Bone marrow (tissue), 2 donors: ENCODE measurements at regions not wholly inside any gene's neighbourhood (a gene's known extent, or its start where the extent isn't known, plus 50 kb on each side); places are given as distances from the start of the nearest gene placed in this dataset.

Experiments
- DNase-seq, 2 donors: peaks; one replicate each; lab custom pipeline; 2025; lab: John Stamatoyannopoulos, UW

DNA sequence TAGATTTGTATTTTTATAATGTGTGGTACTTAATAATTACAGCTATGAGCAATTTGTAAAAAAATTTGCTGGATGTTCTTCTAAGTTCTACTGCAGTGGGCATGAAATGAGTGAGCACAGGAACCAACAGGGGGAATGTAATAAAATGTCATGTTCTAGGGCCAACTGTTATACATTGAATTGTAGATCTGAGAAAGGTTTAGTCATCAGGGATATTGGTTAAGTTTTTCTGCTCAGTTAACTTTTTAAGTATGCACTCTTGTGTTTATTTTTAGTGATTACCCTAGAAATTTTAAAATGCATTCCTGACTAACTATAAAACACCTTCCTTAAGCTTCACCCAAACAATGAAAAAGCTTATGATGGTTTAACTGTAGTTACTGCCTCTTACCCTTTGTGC lies 101.8 kb downstream of the CAND1 start:
- no peak for DNase-seq

DNA sequence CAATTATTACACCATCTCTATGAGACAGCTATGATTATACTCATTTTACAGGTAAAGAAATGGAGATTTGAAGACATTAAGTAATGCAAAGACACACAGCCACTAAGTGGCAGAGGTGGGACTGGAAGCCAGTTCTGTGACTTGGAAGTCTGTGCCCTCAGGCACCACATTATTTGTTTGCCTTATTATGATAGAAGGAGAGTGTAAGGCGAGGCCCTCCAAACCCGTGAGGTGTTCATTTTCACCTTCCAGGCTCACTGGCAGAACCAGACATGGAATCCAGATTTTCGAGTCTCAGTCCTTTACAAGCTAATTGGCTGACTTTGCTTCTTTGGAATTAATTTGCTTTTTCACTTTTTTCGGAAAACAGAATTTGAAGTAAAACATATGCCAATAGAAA lies 107.9 kb downstream of the CAND1 start:
- DNase-seq = no peak

DNA sequence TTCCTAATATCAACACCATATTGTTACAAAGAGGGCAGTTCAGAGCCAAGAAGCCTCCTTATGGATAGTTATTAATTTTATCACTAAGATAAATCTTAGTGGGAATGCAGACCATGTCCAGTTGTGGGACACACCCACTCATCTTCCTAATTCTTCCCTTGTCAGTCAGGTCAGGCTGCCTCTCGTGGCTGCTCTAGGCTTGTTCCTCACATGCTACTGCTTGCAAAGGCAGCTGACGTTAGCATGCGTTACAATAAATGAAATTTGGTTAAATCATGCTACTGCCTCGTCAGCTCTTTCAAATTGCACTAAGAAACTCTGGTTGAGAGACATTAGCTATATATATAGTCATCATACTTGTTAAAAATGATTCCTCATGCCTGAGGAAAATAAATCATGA lies 108.4 kb downstream of the CAND1 start:
- no peak for DNase-seq

DNA sequence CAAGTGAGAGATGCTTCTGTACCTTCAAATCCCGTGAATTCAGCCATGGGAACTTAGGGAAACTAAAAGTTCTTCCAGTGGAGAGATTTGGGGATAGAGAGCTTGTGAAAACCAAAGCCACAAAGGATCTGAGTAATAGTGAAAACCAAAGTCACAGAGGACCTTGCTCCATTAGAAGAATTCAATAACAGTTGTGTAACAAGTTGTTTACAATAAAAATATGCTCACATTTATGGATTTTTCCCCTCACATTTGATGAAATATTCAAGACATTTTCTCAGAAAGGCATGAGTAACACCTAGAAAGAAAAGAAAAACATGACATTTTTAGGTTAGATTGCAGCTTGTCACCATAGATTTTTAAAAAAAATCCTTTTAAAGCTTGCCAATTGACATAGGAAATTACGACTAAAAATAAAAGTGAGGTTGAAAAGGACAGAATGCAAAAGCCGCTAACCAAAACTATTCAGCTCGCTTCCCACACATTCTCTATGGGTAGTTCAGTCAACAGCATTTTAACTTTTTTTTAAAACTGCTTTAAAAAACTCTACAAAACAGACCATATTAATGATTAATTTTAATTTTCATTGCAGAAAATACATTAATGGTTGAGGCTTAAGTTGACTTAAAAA lies 113.2 kb downstream of the CAND1 start:
- no peak for DNase-seq

DNA sequence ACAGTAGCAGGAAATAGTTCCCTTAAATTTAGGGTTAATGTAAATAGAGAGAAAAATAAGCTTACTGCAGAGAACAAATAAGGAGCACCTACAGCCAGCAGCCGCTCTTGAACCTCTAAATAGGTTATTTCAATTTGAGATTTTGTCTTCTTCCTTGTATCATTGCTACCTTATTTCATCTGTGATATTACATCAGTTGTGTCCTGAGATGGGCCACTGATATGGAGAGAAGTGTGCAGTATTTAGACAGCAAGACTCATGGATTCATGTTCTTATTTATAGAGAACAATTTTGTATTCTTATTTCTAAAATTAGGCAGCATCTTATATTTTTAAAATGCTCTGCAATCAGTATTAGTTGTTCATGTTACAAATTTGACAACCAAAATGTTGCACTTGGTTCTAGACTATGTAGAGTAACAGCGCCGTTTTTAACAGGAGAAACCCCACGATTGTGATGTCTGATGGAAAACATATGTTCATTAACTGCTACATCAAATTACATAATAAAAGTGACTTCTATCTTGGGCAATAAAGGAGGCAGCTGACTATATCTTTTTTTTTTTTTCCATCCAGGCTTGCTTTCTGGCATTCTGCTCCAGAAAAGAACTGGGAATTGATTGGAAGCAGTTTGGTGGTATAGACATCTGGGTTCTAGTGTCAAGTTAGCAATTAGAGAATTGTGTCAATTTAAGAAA lies 117.9 kb downstream of the CAND1 start:
- no peak for DNase-seq

DNA sequence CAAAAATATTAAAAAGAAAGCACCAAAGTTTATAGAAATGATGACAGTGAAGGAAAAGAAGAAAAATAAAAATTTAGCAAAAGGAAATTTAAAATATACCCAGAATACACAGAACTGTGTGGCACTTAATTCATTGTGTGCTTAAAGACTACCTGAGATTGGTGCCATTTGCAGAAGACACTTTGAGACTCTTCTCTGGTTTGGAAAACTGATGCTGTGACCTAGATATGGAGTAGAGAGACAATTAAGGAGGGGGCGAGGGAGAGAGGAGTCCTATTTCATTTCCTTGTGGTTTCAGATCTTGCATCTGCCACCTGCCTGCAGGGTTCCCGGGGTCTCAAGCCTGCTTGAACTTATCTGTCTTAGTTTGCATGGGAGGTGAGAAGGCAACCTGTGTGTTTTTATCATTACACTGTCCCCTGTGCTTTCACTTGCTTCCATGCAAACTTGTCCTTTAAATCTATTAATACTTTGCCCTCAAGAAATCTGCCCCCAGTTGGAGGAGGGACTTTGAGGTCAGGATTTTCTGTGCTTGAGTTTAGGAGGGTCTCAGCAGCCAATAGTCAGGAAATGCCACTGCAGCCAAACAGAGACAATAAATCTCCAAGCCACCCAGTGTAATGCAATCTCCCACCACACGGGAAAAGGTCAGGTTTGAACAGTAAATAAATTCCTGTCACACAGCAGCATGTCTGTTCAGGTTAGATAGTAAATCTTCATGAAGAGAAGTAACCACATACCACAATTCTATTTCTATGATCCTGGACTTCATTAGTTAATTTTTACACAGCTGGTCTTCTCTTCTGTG lies 119.4 kb downstream of the CAND1 start:
- no peak for DNase-seq

DNA sequence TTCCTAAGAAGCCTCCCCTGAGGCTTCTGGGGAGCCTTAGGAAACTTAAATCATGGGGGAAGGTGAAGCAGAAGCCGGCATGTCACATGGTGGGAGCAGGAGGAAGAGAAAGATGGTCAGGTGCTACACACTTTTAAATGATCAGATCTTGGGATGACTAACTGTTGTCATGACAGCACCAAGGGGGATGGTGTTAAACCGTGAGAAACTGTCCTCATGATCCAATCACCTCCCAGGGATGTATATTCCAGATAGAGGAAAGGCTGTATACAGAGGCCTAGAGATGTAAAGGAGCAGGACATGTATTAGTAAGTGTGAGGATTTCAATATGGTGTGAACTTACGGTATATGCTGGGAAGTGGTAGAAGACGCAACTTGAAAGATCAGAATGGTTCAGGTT lies 121.1 kb downstream of the CAND1 start:
- DNase-seq = no peak

DNA sequence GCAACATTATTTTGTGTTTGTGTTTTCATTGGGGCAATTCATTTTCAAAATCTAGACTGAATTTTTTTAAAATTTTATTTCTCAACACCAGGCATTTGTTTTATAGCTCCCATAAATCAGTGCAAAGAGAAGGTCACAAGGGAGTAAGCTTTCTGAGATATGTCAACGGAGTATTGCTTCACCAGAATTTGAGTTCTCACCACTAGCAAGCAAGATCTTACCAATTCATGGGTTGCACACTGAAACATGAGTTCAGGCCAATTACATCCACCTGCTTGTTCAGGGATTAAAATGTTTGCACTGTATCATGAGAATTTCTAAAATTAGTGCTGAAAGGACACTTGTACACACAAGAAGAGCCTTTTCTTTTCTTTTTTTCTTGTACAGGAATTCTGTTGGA lies 121.9 kb downstream of the CAND1 start:
- no peak for DNase-seq

DNA sequence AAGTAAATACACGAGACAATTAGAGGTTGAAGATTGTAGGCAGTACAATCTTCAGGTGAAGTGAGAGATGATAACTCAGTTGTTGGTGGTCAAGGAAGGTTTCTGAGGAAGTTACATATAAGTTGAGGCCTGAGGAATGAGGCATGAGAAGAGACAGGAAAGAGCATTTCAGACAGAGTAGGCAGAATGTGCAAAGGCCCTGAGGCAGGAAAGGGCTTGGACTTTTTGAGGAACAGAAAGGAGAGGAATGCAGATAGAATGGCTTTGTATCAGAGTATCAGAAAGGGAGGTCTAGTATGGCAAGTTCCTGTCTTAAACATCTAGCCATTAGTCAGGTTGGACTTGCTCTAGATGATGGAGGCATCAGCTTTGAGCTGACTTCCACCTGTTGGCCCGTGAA lies 122.5 kb downstream of the CAND1 start:
- DNase-seq = no peak

DNA sequence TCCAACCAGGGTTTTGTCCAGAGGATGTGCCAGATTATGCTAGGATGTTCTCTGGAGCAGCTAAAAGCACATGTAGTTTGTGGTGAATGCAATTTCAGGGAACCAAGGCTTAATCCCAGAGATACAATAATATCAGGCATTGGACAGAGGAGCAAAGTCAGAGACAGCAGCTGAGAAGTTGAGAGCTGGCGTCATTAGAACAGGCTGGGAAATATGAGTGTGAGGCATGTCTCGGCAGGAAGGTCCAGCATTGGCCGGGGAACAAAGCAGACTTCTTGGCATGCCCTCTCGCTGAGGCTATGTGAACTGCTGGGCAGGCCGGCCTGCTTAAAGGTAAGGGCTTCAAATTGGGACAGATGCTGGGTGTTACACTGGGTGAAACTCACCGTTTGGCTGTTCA lies 125.4 kb downstream of the CAND1 start:
- no peak for DNase-seq

DNA sequence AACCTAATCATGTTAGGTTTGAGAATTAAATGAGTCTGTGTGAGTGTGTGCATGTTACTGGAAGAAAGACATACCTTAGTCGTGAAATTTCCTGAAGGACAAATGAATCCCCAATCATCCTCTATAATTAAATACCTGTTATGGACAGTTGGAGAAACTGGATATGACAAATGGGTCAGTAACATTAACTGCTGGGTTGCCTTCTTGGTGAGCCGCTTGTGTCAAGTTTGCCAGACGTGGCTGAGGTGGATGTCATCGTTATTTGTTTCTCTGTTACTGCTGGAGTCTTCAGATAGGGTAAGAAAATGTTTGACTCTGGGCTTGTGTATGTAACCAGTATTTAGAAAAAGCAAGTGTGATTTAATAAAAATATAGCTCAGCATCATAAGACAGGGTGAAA lies 131.6 kb downstream of the CAND1 start:
- no peak for DNase-seq

DNA sequence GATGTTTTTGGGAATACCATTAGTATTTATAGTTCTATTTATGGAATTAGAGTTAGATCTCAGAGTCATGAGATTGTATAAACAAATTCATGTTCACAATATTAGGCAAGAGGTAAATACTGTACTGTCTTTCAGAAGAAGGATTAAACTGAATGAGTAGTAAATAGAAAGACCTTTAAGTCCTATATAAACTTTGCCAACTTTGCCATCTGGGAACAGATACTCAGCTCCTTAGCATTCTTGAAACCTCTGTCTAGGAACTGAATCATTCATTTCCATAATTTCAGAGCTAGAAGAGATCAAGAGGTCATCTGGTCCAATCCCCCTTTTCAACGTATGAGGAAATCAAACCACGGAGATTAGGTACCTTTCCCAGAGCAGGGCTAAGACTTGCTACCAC lies 141.1 kb downstream of the CAND1 start:
- no peak for DNase-seq

DNA sequence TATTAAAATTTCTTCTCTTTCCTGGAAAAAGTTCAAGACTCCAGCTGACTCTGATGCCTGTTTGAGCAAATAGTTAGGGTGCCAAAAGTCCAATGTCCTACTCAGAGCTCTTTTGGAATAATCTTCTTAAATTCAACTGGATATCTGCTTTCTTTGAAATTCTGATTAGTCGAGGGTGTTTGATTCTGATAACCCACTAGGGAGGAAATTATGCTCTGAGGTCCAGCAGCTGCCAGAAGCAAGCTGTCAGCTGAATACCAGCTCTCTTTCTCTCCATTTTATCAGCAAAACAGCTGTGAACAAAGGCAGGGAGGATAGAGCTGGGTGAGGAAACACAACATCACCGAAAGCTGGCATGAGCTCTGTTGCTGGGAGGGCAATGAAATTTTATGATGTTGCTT lies 141.5 kb downstream of the CAND1 start:
- no peak for DNase-seq

DNA sequence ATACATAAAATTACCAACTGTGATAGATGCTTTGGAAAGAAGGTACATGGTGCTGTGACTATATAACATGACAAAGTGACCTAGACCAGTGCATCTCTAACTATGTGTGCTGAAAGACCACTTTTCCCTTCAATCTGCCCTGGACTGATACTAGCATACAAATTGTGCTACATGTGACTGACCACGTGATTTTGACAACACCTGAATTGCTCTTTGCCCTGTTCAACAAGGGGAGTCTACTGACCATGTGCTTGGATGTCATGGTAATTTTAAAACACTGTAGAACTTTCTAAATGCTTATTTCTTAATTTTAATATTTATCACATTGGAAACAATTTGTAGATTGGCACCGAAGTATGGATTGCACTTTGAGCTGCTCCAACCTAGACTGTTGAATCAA lies 142.4 kb downstream of the CAND1 start:
- DNase-seq = no peak

DNA sequence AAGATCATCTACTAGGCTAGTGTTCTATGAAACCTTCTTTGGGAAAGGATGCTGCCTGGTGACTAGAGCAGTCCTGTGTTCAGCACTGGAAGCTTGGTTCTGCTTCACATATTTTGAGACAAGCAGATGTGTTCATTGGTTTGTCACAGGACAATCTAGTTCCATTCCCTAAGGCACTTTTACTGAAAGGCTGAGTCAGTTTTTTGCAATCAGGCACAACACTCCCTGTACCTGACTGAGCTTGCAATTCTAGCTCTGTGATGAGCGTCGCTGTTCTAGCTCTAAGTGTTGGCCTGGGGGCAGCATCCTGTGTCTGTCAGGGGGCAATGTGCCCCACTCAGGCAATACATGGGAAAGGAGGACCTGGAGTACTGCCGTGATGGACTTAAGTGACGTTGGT lies 144.4 kb downstream of the CAND1 start:
- no peak for DNase-seq

DNA sequence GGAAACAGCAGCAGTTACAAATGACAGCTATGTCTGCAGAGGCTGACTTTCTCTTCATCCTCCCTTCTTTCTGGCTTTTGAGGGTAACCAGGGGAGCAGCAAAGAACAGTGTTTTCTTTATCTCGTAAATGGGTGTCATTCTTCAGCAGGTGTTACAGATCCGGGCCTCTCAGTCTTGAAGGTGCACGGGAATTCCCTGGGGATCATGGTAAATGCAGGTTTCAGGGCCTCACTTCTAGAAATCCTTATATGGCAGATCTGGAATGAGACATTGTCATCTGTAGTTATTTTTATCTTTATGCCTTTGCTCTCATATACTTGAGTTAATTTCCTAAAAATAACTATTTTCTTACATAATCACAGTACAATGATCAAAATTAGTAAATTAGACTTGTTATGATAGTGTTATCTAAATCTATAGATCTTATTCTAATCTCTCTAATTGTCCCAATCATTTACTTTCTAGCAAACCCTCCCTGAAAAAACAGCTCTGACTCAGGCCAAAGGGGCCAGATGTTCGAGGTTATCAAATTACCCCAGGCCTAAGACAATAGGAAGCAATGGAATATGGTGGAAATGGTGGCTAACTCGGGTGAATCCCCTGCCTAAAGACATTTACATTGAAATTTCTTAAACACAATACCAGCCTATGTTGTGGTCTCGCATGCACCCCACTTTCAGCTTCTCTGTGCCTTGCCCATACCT lies 145.0 kb downstream of the CAND1 start:
- DNase-seq = no peak

DNA sequence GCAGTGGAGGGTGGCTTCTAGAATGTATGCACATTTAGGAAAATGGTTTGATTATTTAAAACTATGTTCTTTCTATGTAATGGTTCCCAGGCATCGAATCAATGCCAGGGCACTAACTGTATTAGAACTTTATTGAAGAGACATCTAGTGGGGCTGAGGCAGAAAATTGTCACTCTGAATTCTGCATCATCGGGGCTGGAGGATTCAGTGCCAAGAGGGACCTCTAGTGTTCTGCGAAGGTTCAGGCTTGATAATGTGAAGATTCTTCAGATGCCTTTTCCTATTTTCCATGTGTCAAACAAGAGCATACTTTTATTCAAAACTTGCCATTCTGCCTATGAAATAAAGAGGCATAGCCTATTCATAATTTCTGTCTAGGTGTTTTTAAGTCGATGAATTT lies 146.3 kb downstream of the CAND1 start:
- no peak for DNase-seq

DNA sequence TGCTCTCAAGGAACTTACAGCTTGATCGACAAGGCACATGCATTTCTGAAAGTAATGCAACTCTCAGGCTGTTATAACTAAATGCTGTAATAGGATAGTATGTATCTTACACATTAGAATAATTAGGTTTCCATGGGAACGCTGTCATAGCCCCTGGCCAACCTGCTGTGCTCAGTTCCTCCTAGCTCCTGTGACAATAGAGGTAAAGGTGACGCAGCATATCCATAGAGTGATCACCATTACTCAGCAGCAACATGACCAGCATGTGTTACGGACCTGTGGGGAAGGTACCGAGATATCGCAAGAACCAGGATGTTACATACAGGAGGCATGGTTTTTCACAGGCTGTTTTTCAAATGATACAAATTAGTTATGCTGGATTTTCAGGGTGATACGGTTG lies 150.7 kb downstream of the CAND1 start:
- DNase-seq = no peak

DNA sequence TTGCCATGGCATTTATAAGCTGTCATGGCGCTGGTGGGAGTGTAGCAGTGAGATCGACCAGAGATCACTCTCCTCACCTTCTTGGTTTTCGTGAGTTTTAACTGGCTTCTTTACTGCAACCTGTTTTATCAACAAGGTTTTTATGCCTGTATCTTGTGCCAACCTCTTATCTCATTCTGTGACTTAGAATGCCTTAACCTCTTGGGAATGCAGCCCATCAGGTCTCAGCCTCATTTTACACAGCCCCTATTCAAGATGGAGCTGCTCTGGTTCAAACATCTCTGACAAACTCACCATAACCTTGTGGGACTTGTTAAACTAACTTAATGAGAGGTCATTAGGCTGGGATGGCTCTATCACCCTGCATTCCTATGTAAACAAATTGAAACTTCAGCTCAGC lies 151.3 kb downstream of the CAND1 start:
- no peak for DNase-seq

DNA sequence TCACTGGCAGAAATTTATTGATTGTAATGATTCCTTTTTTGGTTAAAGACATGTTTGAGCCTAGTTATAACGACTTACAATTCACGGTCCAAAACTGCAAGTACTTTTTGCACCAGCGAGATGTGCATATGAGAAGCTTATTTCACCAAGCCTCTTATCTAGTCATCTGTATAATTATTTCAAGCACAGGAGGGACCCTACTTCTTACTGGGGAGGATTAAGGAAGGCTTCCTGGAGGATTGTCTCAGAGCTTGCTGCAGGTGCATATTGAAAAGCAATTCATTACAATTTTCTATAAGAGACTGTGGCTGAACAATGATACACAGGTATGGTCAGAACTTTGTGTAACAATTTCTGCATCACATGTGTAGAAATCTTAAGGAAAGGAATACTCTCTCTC lies 152.9 kb downstream of the CAND1 start:
- no peak for DNase-seq

DNA sequence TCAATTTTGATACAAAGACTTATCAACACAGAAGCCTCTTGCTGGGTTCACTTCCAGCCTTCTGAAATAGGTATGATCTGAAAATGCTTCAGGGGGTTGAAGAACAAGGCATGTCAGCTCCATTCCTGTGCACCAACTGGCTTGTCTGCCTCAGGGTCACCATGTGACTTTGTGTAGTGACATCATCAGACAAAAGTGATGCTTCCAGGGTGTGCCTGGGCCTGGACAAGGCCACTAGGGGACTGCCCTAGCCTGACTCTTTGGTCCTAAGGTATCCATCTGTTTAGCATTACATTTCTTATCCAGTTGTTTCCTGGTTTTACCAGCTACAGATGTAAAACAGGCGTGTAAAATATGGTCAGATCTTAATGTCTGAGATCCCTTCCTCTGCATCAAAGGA lies 155.6 kb downstream of the CAND1 start:
- DNase-seq = no peak

DNA sequence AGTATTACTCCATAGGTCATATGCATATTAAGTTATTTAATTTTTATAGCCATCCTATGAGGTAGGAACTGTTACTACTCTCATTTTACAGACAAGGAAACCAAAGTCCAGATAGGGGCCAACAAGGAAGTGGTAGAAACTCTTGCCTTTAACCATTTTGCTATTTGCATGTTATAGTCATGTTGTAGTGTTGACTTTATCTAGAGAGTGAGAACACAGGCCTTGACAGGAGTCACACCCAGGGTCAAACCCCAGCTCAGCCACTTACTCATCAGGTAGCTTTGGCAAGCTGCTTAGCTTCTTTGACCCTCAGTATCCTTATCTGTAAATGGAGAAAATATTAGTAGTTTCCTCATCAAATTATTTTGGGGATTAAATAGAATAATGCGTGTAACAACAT lies 156.2 kb downstream of the CAND1 start:
- DNase-seq = no peak

DNA sequence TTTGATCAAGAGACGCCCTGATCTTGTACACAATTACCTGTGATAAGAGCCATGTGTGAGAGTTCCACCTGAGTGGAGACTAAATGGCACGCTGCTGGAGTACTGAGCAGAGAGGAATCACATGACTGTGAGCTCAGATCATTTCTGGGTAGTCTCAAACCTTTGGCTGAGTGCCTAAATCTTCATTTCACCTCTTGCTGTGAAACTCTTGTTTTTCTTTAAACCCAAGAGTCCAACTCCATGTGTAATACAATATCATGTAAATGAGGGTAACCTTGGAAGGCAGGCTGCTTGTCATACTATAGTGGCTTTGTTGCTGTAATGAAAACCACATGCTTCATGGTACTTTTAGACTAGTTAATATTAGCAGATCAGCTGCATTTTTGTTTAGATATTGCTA lies 156.9 kb downstream of the CAND1 start:
- DNase-seq = no peak
